ENCODE measurements at regions not wholly inside any gene's neighbourhood (a gene's known extent, or its start where the extent isn't known, plus 50 kb on each side); places are given as distances from the start of the nearest gene placed in this dataset.

DNA sequence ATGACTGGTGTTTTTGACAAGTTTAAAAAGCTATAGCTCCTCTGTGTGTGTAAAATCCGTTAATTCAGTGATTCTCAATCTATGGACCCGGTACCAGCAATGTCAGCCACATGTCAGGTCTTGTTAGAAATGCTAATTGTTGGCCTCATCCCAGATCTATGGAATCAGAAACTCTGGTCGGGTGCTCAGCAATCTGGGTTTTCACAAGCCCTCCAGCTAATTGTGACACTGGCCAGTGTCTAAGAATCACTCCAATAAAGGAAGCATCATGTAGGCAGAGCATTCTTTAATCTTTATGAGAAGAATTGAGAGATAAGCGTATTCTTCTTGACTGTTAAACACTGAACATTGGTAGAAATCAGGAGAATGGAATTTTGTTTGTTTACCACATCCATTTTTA is 1498.2 kb upstream of the TENM3 start:
- DNase-seq = no peak
- Histone ChIP-seq H3K27ac (ENCODE audit: low read length) (no peak overlapping the region), H3K27me3 (ENCODE audit: control insufficient read depth, insufficient read depth) (no peaks in the 10 kb centered on the region), H3K4me1 (ENCODE audit: control insufficient read depth, insufficient read depth, low read length) (no peaks in the 10 kb centered on the region), H3K9me3 (ENCODE audit: control insufficient read depth, low read length) (no peaks in the 10 kb centered on the region), H3K4me3 (ENCODE audit: low read length) (no peak overlapping the region)
- WGBS = 53% methylated on average over 4 of the region's 4 CpGs
- intact Hi-C loops (cut with DNase I) = no loop called here
- ATAC-seq = no peak

DNA sequence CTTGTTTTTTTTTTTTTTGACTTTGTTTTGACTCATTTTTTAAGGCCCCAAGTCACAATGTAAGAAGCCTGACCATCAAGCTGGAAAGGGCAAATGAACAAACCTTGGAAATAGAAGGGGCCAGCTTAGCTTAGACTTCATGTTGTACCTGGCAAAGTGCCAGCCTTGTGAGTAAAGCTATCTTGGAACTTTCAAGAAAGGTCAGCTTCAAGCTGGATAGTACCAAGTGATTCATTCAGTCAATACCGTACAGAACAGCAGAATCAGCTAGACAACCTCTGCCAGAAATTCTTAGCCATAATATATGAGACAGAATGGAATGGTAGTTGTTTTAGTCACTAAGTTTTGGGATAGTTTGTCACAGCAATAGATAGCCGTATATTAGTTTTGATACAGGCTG is 1492.2 kb upstream of the TENM3 start:
- 58% methylated on average over 2 of the region's 2 CpGs for WGBS
- Histone ChIP-seq H3K4me1 (ENCODE audit: control insufficient read depth, insufficient read depth, low read length) (no peaks in the 10 kb centered on the region), H3K27ac (ENCODE audit: low read length) (no peak overlapping the region), H3K9me3 (ENCODE audit: control insufficient read depth, low read length) (no peaks in the 10 kb centered on the region), H3K4me3 (ENCODE audit: low read length) (no peak overlapping the region), H3K27me3 (ENCODE audit: control insufficient read depth, insufficient read depth) (no peaks in the 10 kb centered on the region)
- intact Hi-C loops (cut with DNase I) = no loop called here
- DNase-seq = no peak
- no peak for ATAC-seq

DNA sequence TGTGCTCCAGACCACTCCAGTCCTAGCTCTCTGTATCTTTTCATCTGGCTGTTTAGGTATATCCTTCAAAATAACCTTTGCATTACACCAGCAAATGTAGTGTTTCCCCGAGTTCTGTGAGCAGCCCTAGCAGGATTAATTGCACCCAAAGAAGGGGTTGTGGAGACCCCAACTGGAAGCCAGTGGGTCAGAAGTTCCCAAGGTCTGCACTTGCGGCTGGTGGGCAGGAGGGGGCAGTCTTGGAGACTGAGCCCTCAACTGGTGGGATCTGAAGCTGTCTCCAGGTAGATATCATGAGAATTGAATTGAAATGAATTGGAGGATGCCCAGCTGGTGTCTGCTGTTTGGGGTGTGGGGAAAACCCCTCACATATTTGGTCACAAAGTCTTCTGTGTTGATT is 1485.3 kb upstream of the TENM3 start:
- no peak for DNase-seq
- Histone ChIP-seq H3K27ac (ENCODE audit: low read length) (no peak overlapping the region), H3K27me3 (ENCODE audit: control insufficient read depth, insufficient read depth) (no peaks in the 10 kb centered on the region), H3K9me3 (ENCODE audit: control insufficient read depth, low read length) (no peaks in the 10 kb centered on the region), H3K4me3 (ENCODE audit: low read length) (no peak overlapping the region), H3K4me1 (ENCODE audit: control insufficient read depth, insufficient read depth, low read length) (no peaks in the 10 kb centered on the region)
- WGBS = 75% methylated on average over 2 of the region's 2 CpGs
- no peak for ATAC-seq
- intact Hi-C loops (cut with DNase I) = no loop called here

DNA sequence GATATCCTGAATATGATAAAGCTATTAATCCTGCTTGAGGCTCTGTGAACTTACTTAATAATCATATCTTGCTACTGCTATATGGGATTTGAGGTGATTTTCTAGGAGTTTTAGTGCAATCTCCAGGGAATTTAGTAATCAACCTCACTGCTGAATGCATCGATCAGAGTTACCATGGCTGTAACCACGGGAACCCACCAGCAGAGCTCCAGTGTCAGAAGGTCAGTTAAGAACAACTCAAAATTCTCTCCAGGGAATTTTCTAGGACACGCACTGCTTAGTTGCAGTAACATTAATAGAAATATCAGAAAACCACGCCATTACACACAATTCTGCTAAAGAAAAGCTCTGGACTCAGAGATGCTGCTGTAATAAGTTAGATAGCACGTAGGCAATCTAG is 1477.2 kb upstream of the TENM3 start:
- no peak overlapping the region for H3K4me3 ChIP-seq (ENCODE audit: low read length)
- H3K9me3 ChIP-seq (ENCODE audit: control insufficient read depth, low read length) = no peaks in the 10 kb centered on the region
- DNase-seq = no peak
- ATAC-seq = no peak
- intact Hi-C loops (cut with DNase I) = no loop called here
- H3K4me1 ChIP-seq (ENCODE audit: control insufficient read depth, insufficient read depth, low read length) = no peaks in the 10 kb centered on the region
- no peak overlapping the region for H3K27ac ChIP-seq (ENCODE audit: low read length)
- 53% methylated on average over 5 of the region's 5 CpGs for WGBS
- H3K27me3 ChIP-seq (ENCODE audit: control insufficient read depth, insufficient read depth) = no peaks in the 10 kb centered on the region

DNA sequence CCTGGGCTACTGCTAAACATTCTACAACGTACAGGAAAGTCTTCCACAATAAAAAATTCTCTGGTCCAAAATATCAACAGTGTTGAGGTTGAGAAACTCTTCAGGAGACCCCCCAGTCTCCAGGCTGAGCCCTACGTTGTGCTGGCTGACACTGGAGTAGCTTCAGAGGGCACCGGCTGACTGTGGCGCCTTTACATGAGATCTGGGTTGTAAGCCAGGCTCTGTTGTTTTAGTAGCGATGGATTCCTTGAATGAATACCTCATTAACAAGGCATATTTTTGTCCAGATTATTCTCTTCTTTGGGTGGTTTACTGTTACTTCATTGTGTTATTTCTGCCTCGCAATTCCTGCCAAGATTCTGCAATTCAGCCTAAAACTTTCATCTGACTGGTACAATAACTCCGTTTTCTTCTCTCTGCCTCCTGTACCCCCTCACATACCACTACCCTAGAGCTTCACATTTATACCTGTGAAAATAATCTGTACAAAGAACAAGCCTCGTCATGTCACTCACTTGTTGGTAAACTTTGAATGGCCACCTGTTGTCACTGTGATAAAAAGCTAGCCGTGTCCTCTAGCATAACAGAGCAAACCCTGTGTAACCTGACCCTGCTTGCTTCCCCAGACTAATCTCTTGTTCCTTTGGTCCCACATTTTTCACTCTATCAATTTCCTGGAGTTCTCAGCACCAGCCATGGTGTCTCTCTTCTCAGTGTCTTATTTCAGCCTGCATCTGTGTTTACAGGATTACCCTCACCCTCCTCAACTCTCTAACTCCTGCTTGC is 1476.1 kb upstream of the TENM3 start:
- no peaks in the 10 kb centered on the region for H3K9me3 ChIP-seq (ENCODE audit: control insufficient read depth, low read length)
- ATAC-seq = no peak
- H3K4me3 ChIP-seq (ENCODE audit: low read length) = no peak overlapping the region
- H3K27ac ChIP-seq (ENCODE audit: low read length) = no peak overlapping the region
- H3K27me3 ChIP-seq (ENCODE audit: control insufficient read depth, insufficient read depth) = no peaks in the 10 kb centered on the region
- no peaks in the 10 kb centered on the region for H3K4me1 ChIP-seq (ENCODE audit: control insufficient read depth, insufficient read depth, low read length)
- 54% methylated on average over 9 of the region's 9 CpGs for WGBS
- intact Hi-C loops (cut with DNase I) = no loop called here
- no peak for DNase-seq

DNA sequence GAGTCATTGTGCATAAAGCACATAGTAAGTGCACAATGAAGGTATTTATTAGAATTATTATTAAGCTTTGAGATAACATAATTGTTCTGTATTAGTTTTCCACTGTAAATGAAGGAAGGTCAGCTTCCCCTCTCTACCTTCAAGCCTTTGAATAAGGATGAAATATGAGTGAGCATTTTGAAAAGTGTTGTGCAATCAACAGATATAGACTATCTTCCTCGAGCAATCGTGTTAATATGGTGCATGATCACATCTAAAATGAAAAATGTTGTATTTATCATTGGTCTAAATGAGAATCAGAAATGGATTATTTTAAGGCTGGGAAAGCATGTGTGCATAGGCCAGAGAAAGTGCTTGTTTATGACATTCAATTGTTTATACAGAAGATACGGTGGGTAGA is 1474.6 kb upstream of the TENM3 start:
- intact Hi-C loops (cut with DNase I) = no loop called here
- 76% methylated on average over 3 of the region's 3 CpGs for WGBS
- H3K9me3 ChIP-seq (ENCODE audit: control insufficient read depth, low read length) = no peaks in the 10 kb centered on the region
- H3K4me1 ChIP-seq (ENCODE audit: control insufficient read depth, insufficient read depth, low read length) = no peaks in the 10 kb centered on the region
- DNase-seq (no peak), ATAC-seq (no peak)
- H3K27me3 ChIP-seq (ENCODE audit: control insufficient read depth, insufficient read depth) = no peaks in the 10 kb centered on the region
- no peak overlapping the region for H3K4me3 ChIP-seq (ENCODE audit: low read length)
- no peak overlapping the region for H3K27ac ChIP-seq (ENCODE audit: low read length)

DNA sequence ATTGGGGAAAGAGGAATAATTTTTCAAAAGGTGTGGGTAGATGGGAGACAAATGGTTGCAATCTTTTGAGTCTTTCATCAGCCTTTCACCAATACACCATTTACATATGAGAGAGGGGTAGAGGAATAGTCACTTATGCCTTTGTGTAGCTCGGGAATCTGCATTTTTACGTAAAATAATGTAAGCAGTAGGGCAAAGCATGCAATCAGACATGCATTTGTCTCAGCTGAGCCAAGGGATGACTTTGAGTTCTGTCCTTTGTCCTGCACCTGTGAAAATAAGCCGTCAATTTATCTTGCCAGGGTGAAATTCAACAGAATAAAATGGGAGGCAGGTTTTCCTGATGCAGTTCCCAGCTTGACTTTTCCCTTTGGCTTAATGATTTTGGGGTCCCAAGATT is 1473.4 kb upstream of the TENM3 start:
- Histone ChIP-seq H3K27me3 (ENCODE audit: control insufficient read depth, insufficient read depth) (no peaks in the 10 kb centered on the region), H3K4me3 (ENCODE audit: low read length) (no peak overlapping the region), H3K27ac (ENCODE audit: low read length) (no peak overlapping the region), H3K9me3 (ENCODE audit: control insufficient read depth, low read length) (no peaks in the 10 kb centered on the region), H3K4me1 (ENCODE audit: control insufficient read depth, insufficient read depth, low read length) (no peaks in the 10 kb centered on the region)
- 78% methylated on average over 3 of the region's 3 CpGs for WGBS
- DNase-seq (no peak), ATAC-seq (no peak)
- intact Hi-C loops (cut with DNase I) = no loop called here

DNA sequence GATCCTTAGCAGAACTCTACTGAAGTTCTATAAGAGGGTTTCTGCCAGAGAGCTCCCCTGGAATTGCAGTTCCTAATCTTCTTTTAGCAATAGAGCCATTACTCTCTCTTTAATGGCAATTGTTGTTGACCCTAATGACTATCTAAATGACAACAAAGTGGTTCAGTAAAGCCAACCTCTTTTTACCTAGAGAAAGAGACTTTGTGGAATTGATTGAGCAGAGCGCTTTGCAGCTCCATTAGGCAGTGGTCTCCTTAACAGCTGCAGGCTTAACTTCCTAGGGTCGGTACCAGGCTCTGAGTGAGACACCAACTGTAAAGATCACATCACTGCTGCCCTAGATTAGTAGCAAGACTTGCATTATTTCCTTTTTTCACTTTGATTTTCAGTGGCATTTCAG is 1472.9 kb upstream of the TENM3 start:
- H3K27me3 ChIP-seq (ENCODE audit: control insufficient read depth, insufficient read depth) = no peaks in the 10 kb centered on the region
- H3K27ac ChIP-seq (ENCODE audit: low read length) = no peak overlapping the region
- DNase-seq (no peak), ATAC-seq (no peak)
- intact Hi-C loops (cut with DNase I) = no loop called here
- WGBS = 76% methylated on average over 2 of the region's 2 CpGs
- no peak overlapping the region for H3K4me3 ChIP-seq (ENCODE audit: low read length)
- H3K4me1 ChIP-seq (ENCODE audit: control insufficient read depth, insufficient read depth, low read length) = no peaks in the 10 kb centered on the region
- H3K9me3 ChIP-seq (ENCODE audit: control insufficient read depth, low read length) = no peaks in the 10 kb centered on the region

DNA sequence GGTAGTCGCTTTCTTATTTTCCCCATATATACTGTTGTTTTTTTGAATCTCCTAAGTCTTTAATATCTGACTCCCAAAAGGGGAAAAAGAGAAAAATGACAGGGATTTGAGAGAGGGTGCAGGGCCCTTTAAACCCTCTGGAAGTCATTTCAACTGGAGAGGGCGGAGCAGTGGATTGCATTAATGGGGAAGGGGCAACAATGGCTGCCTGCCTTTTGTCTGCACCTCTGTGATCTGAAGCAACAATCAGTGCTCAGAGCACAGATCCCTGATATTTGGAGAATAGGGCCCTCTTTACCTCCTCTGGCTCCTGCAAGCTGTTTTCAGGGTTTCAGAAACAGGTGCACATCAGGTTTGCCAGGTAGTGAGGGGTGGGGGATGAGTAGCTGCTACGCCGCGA is 1458.3 kb upstream of the TENM3 start:
- Histone ChIP-seq H3K27me3 (ENCODE audit: control insufficient read depth, insufficient read depth) (no peaks in the 10 kb centered on the region), H3K4me3 (ENCODE audit: low read length) (no peak overlapping the region), H3K4me1 (ENCODE audit: control insufficient read depth, insufficient read depth, low read length) (no peaks in the 10 kb centered on the region), H3K27ac (ENCODE audit: low read length) (no peak overlapping the region), H3K9me3 (ENCODE audit: control insufficient read depth, low read length) (no peaks in the 10 kb centered on the region)
- WGBS = 96% methylated on average over 5 of the region's 5 CpGs
- DNase-seq = no peak
- intact Hi-C loops (cut with DNase I) = no loop called here
- ATAC-seq = no peak

DNA sequence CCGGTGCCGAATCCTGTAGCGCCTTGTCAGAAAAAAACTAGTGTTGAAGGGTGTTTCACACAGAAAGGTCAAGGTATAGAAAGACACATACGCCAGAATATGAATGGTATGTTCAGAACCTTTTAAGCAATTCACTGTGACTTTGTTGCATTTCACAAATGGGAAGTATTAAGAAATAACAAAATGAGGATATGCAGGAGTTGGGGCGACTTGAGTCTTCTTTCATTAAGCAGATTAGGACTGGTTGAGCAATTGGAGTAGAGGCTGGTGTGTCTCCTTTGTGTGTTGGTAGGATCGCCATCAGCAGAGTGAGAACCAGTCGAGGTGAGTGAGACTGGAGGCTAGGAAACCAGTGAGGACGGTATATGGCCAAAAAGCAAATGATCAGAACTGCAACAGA is 1454.5 kb upstream of the TENM3 start:
- Histone ChIP-seq H3K27me3 (ENCODE audit: control insufficient read depth, insufficient read depth) (no peaks in the 10 kb centered on the region), H3K27ac (ENCODE audit: low read length) (no peak overlapping the region), H3K4me1 (ENCODE audit: control insufficient read depth, insufficient read depth, low read length) (no peaks in the 10 kb centered on the region), H3K4me3 (ENCODE audit: low read length) (no peak overlapping the region), H3K9me3 (ENCODE audit: control insufficient read depth, low read length) (no peaks in the 10 kb centered on the region)
- ATAC-seq (no peak), DNase-seq (no peak)
- intact Hi-C loops (cut with DNase I) = no loop called here
- 74% methylated on average over 8 of the region's 8 CpGs for WGBS

DNA sequence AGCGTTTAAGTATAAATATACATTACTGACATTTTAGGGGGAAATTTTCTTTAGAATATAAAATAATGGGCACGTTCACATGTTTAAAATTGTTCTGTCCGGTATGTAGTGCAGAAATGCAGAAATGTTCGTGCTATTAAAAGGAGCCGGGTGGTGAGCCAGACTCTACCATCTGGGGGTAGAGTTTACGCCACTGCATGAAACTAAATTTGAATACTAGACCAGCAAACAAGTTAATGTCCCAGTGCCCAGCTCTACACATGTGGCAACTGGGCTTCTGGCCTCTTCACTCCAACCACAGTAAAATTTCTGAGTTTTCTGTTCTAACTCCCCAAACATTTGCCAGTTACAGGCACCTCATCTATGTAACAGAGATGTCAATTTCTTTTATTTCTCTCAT is 1453.3 kb upstream of the TENM3 start:
- WGBS = 92% methylated on average over 6 of the region's 6 CpGs
- Histone ChIP-seq H3K27me3 (ENCODE audit: control insufficient read depth, insufficient read depth) (no peaks in the 10 kb centered on the region), H3K4me3 (ENCODE audit: low read length) (no peak overlapping the region), H3K4me1 (ENCODE audit: control insufficient read depth, insufficient read depth, low read length) (no peaks in the 10 kb centered on the region), H3K27ac (ENCODE audit: low read length) (no peak overlapping the region), H3K9me3 (ENCODE audit: control insufficient read depth, low read length) (no peaks in the 10 kb centered on the region)
- intact Hi-C loops (cut with DNase I) = no loop called here
- no peak for ATAC-seq
- DNase-seq = no peak

DNA sequence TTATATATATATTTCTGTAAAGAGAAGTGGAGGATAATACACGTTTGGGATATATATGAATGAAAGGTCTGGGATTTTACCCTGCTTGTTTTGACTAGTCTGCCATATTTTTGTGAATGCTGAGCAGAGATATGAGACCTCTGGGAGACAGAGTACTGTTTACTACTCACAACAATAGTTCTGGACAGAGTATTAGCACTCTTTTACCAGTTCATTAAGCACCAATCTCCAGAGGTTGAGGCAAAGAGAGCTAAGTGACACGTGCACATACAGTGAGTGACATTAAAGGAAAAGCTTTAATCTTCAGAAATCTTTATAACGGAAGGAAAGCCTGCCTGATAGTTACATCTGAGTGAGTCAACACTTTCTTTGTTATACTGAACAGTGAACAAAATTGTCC is 1452.7 kb upstream of the TENM3 start:
- H3K4me1 ChIP-seq (ENCODE audit: control insufficient read depth, insufficient read depth, low read length) = no peaks in the 10 kb centered on the region
- no peaks in the 10 kb centered on the region for H3K27me3 ChIP-seq (ENCODE audit: control insufficient read depth, insufficient read depth)
- no peak for DNase-seq
- H3K27ac ChIP-seq (ENCODE audit: low read length) = no peak overlapping the region
- no peaks in the 10 kb centered on the region for H3K9me3 ChIP-seq (ENCODE audit: control insufficient read depth, low read length)
- H3K4me3 ChIP-seq (ENCODE audit: low read length) = no peak overlapping the region
- intact Hi-C loops (cut with DNase I) = no loop called here
- no peak for ATAC-seq
- 49% methylated on average over 3 of the region's 3 CpGs for WGBS
